HFFc6 (cell line): ENCODE measurements at regions not wholly inside any gene's neighbourhood (a gene's known extent, or its start where the extent isn't known, plus 50 kb on each side); places are given as distances from the start of the nearest gene placed in this dataset.

Source experiments
- DNase-seq: peaks from one replicate; pipeline ENCODE4 v3.0.0-alpha.2; 2018
- H3K27ac Mint-ChIP-seq: 2 replicates; pipeline ENCODE4 v1.8.0; 2020; ENCODE audit warnings: mild to moderate bottlenecking, mixed read lengths
- H3K27me3 Mint-ChIP-seq: 2 replicates; pipeline ENCODE4 v1.8.0; 2021; ENCODE audit warnings: mild to moderate bottlenecking, moderate library complexity, mixed read lengths; ENCODE audit not compliant: insufficient read depth
- H3K36me3 Mint-ChIP-seq: 2 replicates; pipeline ENCODE4 v1.8.0; 2021; ENCODE audit warnings: low read depth, mixed read lengths
- H3K4me1 Mint-ChIP-seq: 2 replicates; pipeline ENCODE4 v1.8.0; 2020; ENCODE audit warnings: low read depth, mixed read lengths
- H3K4me3 Mint-ChIP-seq: 2 replicates; pipeline ENCODE4 v1.8.0; 2020; ENCODE audit warnings: mild to moderate bottlenecking, moderate library complexity, mixed read lengths
- H3K9me3 Mint-ChIP-seq: 2 replicates; pipeline ENCODE4 v1.8.0; 2020; ENCODE audit warnings: mild to moderate bottlenecking, mixed read lengths
- CTCF ChIP-seq: fragments of 200-600 bp; sonication (generic); IDR thresholded peaks from 2 replicates; pipeline ENCODE4 v1.5.0; 2021; ENCODE audit warnings: antibody characterized with exemption, mild to moderate bottlenecking

GRCh38 chr6:148257810-148258209, 84.8 kb upstream of the SASH1 start:
- peaks cover 3% of the 10 kb centered on the region for H3K4me1 Mint-ChIP-seq

GRCh38 chr6:148258868-148259267, 83.8 kb upstream of the SASH1 start:
- Mint-ChIP-seq H3K27me3 (no peaks in the 10 kb centered on the region), H3K4me1 (peaks cover 7% of the 10 kb centered on the region), H3K4me3 (no peak overlapping the region), H3K9me3 (no peaks in the 10 kb centered on the region), H3K27ac (no peak overlapping the region), H3K36me3 (no peaks in the 10 kb centered on the region)
- no peak for DNase-seq
- TF ChIP-seq CTCF = no peak

More at GRCh38 chr6:148257810-148258209, 84.8 kb upstream of the SASH1 start:
- Mint-ChIP-seq H3K9me3 (no peaks in the 10 kb centered on the region), H3K27ac (no peak overlapping the region), H3K36me3 (no peaks in the 10 kb centered on the region), H3K27me3 (no peaks in the 10 kb centered on the region), H3K4me3 (no peak overlapping the region)
- TF ChIP-seq CTCF = no peak
- DNase-seq = no peak

- Mint-ChIP-seq H3K4me1 (peaks cover 7% of the 10 kb centered on the region), H3K36me3 (no peaks in the 10 kb centered on the region), H3K27ac (no peak overlapping the region), H3K27me3 (no peaks in the 10 kb centered on the region), H3K9me3 (no peaks in the 10 kb centered on the region), H3K4me3 (no peak overlapping the region)
- no peak for TF ChIP-seq CTCF
- DNase-seq = no peak
Observed at GRCh38 chr6:148261470-148261869, 81.2 kb upstream of the SASH1 start.

DNA sequence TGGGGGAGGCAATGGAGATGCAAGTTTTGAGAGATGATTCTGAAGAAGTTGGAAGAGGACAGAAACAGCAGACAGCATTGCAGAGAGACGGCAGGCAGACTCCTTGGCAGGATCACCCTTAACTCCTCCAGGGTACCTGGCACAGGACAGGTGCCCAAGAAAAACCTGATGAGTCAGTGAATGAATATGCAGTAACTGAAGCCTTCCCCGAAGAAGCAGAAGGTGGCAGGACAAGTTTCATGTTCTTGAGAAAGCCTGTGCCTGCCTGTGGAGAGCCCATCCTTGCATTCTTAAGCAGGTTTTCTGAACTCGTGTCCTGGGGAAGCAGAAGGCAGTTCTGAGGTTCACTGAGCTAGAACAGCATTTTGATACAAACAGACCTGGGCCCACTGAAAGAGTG, 79.6 kb upstream of the SASH1 start:
- Mint-ChIP-seq H3K36me3 (no peaks in the 10 kb centered on the region), H3K4me3 (no peak overlapping the region), H3K4me1 (peaks cover 19% of the 10 kb centered on the region), H3K9me3 (no peaks in the 10 kb centered on the region), H3K27me3 (no peaks in the 10 kb centered on the region), H3K27ac (no peak overlapping the region)
- no peak for TF ChIP-seq CTCF
- no peak for DNase-seq

GRCh38 chr6:148263961-148264360, 78.7 kb upstream of the SASH1 start:
- no peak for TF ChIP-seq CTCF
- no peaks in the 10 kb centered on the region for H3K9me3 Mint-ChIP-seq
- no peaks in the 10 kb centered on the region for H3K36me3 Mint-ChIP-seq
- H3K4me1 Mint-ChIP-seq = peaks cover 28% of the 10 kb centered on the region
- H3K27me3 Mint-ChIP-seq = no peaks in the 10 kb centered on the region
- no peak overlapping the region for H3K4me3 Mint-ChIP-seq
- no peak overlapping the region for H3K27ac Mint-ChIP-seq
- no peak for DNase-seq

DNA sequence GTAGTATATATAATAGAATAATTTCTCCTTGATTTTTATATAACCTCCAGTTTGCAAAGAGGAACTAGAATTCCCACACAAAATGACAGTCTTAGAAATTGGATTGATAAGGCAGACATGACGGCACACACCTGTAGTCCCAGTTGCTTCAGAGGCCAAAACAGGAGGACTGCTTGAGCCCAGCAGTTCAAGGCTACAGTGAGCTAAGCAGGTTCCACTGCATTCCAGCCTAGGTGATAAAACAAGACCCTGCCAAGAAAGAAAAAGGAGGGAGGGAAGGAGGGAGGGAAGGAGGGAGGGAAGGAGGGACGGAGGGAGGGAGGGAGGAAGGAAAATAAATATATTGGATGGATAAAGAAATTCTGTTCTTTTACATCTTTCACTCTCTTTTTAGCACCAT, 77.6 kb upstream of the SASH1 start:
- Mint-ChIP-seq H3K4me3 (no peak overlapping the region), H3K36me3 (no peaks in the 10 kb centered on the region), H3K27me3 (no peaks in the 10 kb centered on the region), H3K4me1 (peaks cover 39% of the 10 kb centered on the region), H3K9me3 (no peaks in the 10 kb centered on the region), H3K27ac (no peak overlapping the region)
- DNase-seq = no peak
- TF ChIP-seq CTCF = no peak
